Psoas muscle (tissue), 7 donors: ENCODE measurements at regions not wholly inside any gene's neighbourhood (a gene's known extent, or its start where the extent isn't known, plus 50 kb on each side); places are given as distances from the start of the nearest gene placed in this dataset.
"Not testable (repeated sequence)": the region's sequence is repeated elsewhere in the genome, so short reads cannot be mapped to it uniquely, and the experiment has no call there.

Experiments
- ATAC-seq, 4 donors: fragments of 200-7000 bp; cut with Tn5 transposase; one replicate each; pipeline ENCODE4 v1.9.1; 2020; ENCODE audit warnings: moderate library complexity in 3 of 4, mild to moderate bottlenecking in 2 of 4
- DNase-seq, 2 donors: peaks; one replicate each; pipeline ENCODE4 v3.0.0-alpha.2; 2020
- H3K27ac ChIP-seq: fragments of 200-600 bp; one replicate; pipeline ENCODE4 v1.8.0; 2022
- H3K27me3 ChIP-seq, 3 donors: fragments of 200-600 bp in 1 of 3; one replicate each; pipeline versions ENCODE4 v1.6.1 to v1.8.0; 2013 to 2022; ENCODE audit warnings: low read length in 2 of 3, mild to moderate bottlenecking in 2 of 3, moderate library complexity in 1 of 3; ENCODE audit not compliant: insufficient read depth in 3 of 3
- H3K36me3 ChIP-seq, 2 donors: fragments of 200-600 bp in 1 of 2; one replicate each; pipeline versions ENCODE4 v1.6.1 to v1.8.0; 2013 to 2022; ENCODE audit warnings: low read depth in 1 of 2, mild to moderate bottlenecking in 1 of 2, moderate library complexity in 1 of 2; ENCODE audit not compliant: insufficient read depth in 1 of 2
- H3K4me1 ChIP-seq: fragments of 200-600 bp; one replicate; pipeline ENCODE4 v1.8.0; 2022
- H3K4me3 ChIP-seq: fragments of 200-600 bp; one replicate; pipeline ENCODE4 v1.8.0; 2022; ENCODE audit warnings: mild to moderate bottlenecking
- H3K9me3 ChIP-seq: fragments of 200-600 bp; one replicate; pipeline ENCODE4 v1.8.0; 2022
- CTCF ChIP-seq: fragments of 200-600 bp; IDR thresholded peaks from one replicate; pipeline ENCODE4 v1.8.0; 2022; ENCODE audit warnings: antibody characterized with exemption
- WGBS, 3 donors: extraction: QIAGEN DNeasy Blood & Tissue Kit; methylation state at CpG; one replicate each; pipeline versions ENCODE4 v1.1.6 to v1.1.7; 2013; 5-methylcytosine and 5-hydroxymethylcytosine counted together
- intact Hi-C, 2 donors: fragments of 100-400 bp; cut with DNase I; formaldehyde crosslinking; loops; one replicate each; pipeline versions ENCODE4 v1.11.0 to v1.14.2; 2022
- donor health status: healthy with polysubstance abuse.
- donor health status: DM: no; HTN: no; CAD: no; lungs with moderate emphysema.
- donor health status: Bipolar disorder and iron deficiency.
- donor health status: healthy.
- donor health status: DM: yes; HTN: yes; CAD: no.
- donor health status: DM: no; HTN: no; CAD: no.
- donor health status: DM: yes; HTN: yes; CAD: no.

GRCh38 chrX:40945361-40945713, 139.9 kb upstream of the USP9X start:
- no peak for DNase-seq

GRCh38 chrX:40947276-40947675, 138.0 kb upstream of the USP9X start:
- no peak for TF ChIP-seq CTCF
- DNase-seq = peak in 1 of 2 donors; percentile 27
- H3K4me3 ChIP-seq = no peak overlapping the region
- H3K27ac ChIP-seq = no peak overlapping the region
- 34 to 57% (median 36%) methylated on average over 3 of the region's 3 CpGs for WGBS, 3 donors
- no peaks in the 10 kb centered on the region for H3K9me3 ChIP-seq
- peak; percentile 38 to 84 (median 65) for ATAC-seq
- peaks cover 0 to 16% (median 0%) of the 10 kb centered on the region in 3 donors for H3K27me3 ChIP-seq
- no peaks in the 10 kb centered on the region for H3K36me3 ChIP-seq
- peaks cover 4% of the 10 kb centered on the region for H3K4me1 ChIP-seq
- intact Hi-C loops = loop anchor here in 1 of 2 donors (10.0 kb wide), 1 partner anchor 138 kb away; the partner anchor contains the start of gene USP9X

More at GRCh38 chrX:40945361-40945713, 139.9 kb upstream of the USP9X start:
- no peak for TF ChIP-seq CTCF
- no peaks in the 10 kb centered on the region for H3K9me3 ChIP-seq
- H3K27ac ChIP-seq = peak overlapping the region; percentile 74
- peaks cover 0 to 13% (median 0%) of the 10 kb centered on the region in 3 donors for H3K27me3 ChIP-seq
- ATAC-seq = peak; percentile 92 to 97 (median 94)
- peaks cover 4% of the 10 kb centered on the region for H3K4me1 ChIP-seq
- 1 to 31% (median 2%) methylated on average over 5 of the region's 5 CpGs for WGBS, 3 donors
- intact Hi-C loops = loop anchor here in 1 of 2 donors (10.0 kb wide), 1 partner anchor 139 kb away; the partner anchor contains the start of gene USP9X
- H3K4me3 ChIP-seq = no peak overlapping the region
- H3K36me3 ChIP-seq = no peaks in the 10 kb centered on the region

GRCh38 chrX:40949071-40949470, 136.2 kb upstream of the USP9X start:
- Histone ChIP-seq H3K27me3 (peaks cover 0 to 16% (median 0%) of the 10 kb centered on the region in 3 donors), H3K4me3 (no peak overlapping the region), H3K27ac (no peak overlapping the region), H3K9me3 (no peaks in the 10 kb centered on the region), H3K4me1 (peaks cover 4% of the 10 kb centered on the region), H3K36me3 (no peaks in the 10 kb centered on the region)
- 76 to 84% (median 81%) methylated on average over 7 of the region's 7 CpGs for WGBS, 3 donors
- ATAC-seq (no peak), DNase-seq (no peak)
- no peak for TF ChIP-seq CTCF
- intact Hi-C loops = loop anchor here in 1 of 2 donors (10.0 kb wide), 1 partner anchor 136 kb away; the partner anchor contains the start of gene USP9X

- no peaks in the 10 kb centered on the region for H3K4me1 ChIP-seq
- no peak for TF ChIP-seq CTCF
- peaks cover 0 to 16% (median 0%) of the 10 kb centered on the region in 3 donors for H3K27me3 ChIP-seq
- H3K36me3 ChIP-seq = no peaks in the 10 kb centered on the region
- 38 to 59% methylated on average over 1 of the region's 1 CpG; no CpG with 5 or more reads in 1 of the 3 donors for WGBS, 3 donors
- ATAC-seq = no peak
- intact Hi-C loops = no loop called here
- H3K4me3 ChIP-seq = no peak overlapping the region
- DNase-seq = no peak
- H3K27ac ChIP-seq = no peak overlapping the region
- no peaks in the 10 kb centered on the region for H3K9me3 ChIP-seq
Observed at GRCh38 chrX:40950546-40950945, 134.7 kb upstream of the USP9X start.

GRCh38 chrX:40951407-40951806, 133.8 kb upstream of the USP9X start:
- H3K4me3 ChIP-seq, intact Hi-C loops, H3K4me1 ChIP-seq, H3K36me3 ChIP-seq, ATAC-seq, H3K27ac ChIP-seq, H3K9me3 ChIP-seq, DNase-seq: not testable (repeated sequence)
- H3K27me3 ChIP-seq = peaks cover 0 to 16% (median 0%) of the 10 kb centered on the region in 3 donors
- WGBS, 3 donors = 78 to 91% (median 81%) methylated on average over 3 of the region's 3 CpGs
